ENCODE measurements at regions not wholly inside any gene's neighbourhood (a gene's known extent, or its start where the extent isn't known, plus 50 kb on each side); places are given as distances from the start of the nearest gene placed in this dataset.

DNA sequence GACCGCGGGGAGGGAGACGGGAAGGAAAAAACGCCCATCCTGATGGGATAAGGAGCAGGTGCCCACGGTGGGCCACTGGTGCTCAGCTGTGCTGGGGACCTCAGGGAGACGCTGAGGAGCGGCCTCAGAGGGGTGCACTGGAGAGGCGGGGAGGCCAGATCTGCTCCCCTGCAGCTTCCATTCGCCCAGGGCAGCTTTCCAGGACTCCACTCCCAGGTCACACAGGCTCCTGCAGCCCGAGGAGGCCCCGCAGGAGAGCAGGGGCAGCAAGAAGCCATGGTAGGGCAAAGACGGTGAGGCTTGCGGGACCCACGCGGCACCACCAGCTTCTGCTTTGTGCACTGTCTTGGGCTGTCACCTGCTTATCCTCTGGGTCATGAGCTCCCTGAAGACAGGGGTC, 82.5 kb upstream of the SULF2 start:
- TF ChIP-seq, protein P1, sequence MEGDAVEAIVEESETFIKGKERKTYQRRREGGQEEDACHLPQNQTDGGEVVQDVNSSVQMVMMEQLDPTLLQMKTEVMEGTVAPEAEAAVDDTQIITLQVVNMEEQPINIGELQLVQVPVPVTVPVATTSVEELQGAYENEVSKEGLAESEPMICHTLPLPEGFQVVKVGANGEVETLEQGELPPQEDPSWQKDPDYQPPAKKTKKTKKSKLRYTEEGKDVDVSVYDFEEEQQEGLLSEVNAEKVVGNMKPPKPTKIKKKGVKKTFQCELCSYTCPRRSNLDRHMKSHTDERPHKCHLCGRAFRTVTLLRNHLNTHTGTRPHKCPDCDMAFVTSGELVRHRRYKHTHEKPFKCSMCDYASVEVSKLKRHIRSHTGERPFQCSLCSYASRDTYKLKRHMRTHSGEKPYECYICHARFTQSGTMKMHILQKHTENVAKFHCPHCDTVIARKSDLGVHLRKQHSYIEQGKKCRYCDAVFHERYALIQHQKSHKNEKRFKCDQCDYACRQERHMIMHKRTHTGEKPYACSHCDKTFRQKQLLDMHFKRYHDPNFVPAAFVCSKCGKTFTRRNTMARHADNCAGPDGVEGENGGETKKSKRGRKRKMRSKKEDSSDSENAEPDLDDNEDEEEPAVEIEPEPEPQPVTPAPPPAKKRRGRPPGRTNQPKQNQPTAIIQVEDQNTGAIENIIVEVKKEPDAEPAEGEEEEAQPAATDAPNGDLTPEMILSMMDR (IDR thresholded peaks at IDR 0.05; ENCODE audit: borderline replicate concordance, extremely low read depth, low read length, poor library complexity, severe bottlenecking), result no peak
- TF ChIP-seq EZH2 (IDR thresholded peaks at IDR 0.05; ENCODE audit: borderline replicate concordance, low read depth, low read length, severe bottlenecking), result no peak
